Naive thymus-derived CD4-positive, alpha-beta T cell (primary cell): ENCODE measurements at regions not wholly inside any gene's neighbourhood (a gene's known extent, or its start where the extent isn't known, plus 50 kb on each side); places are given as distances from the start of the nearest gene placed in this dataset.
"Not testable (repeated sequence)": the region's sequence is repeated elsewhere in the genome, so short reads cannot be mapped to it uniquely, and the experiment has no call there.

Experiments
- ATAC-seq: fragments of 150-1000 bp; cut with Tn5 transposase; 2 replicates; pipeline ENCODE4 v1.10.0; 2021; ENCODE audit warnings: mild to moderate bottlenecking, moderate library complexity
- CTCF ChIA-PET: fragments of 350-600 bp; sonication (Branson Sonifier 250); formaldehyde crosslinking; loops from one replicate; lab custom pipeline; 2021; ENCODE audit warnings: antibody characterized with exemption; lab: Charles Lee
- POLR2A ChIA-PET: fragments of 350-600 bp; sonication (Branson Sonifier 250); formaldehyde crosslinking; loops from one replicate; lab custom pipeline; 2021; ENCODE audit warnings: antibody characterized with exemption, inconsistent platforms; lab: Charles Lee
- DNase-seq, 9 donors: peaks; one replicate each; pipeline versions ENCODE4 v3.0.0 to v3.0.0-alpha.2; 2020 to 2022; ENCODE audit warnings: mixed read lengths in 1 of 9
- H3K27ac ChIP-seq: one replicate; pipeline ENCODE4 v1.7.0; 2013; ENCODE audit warnings: mild to moderate bottlenecking, low read depth, low read length, moderate library complexity
- H3K27me3 ChIP-seq, 2 donors: one replicate each; pipeline ENCODE4 v1.7.0; 2013; ENCODE audit warnings: low read length in 2 of 2, mild to moderate bottlenecking in 2 of 2, moderate library complexity in 2 of 2; ENCODE audit not compliant: control insufficient read depth in 2 of 2, insufficient read depth in 2 of 2
- H3K36me3 ChIP-seq, 3 experiments: 1 replicate in 2 of 3; 2 replicates in 1 of 3; pipeline ENCODE4 v1.7.0; 2013; ENCODE audit warnings: low read length in 3 of 3, mild to moderate bottlenecking in 3 of 3, moderate library complexity in 1 of 3; ENCODE audit not compliant: insufficient read depth in 3 of 3, control insufficient read depth in 2 of 3
- H3K4me1 ChIP-seq, 2 donors: one replicate each; pipeline ENCODE4 v1.7.0; 2013; ENCODE audit warnings: low read length in 2 of 2, mild to moderate bottlenecking in 2 of 2, moderate library complexity in 1 of 2; ENCODE audit not compliant: control insufficient read depth in 2 of 2, insufficient read depth in 2 of 2
- H3K4me3 ChIP-seq: 2 replicates; pipeline ENCODE4 v1.7.0; 2013; ENCODE audit warnings: mild to moderate bottlenecking, low read length
- H3K9me3 ChIP-seq, 3 experiments: 1 replicate in 2 of 3; 2 replicates in 1 of 3; pipeline ENCODE4 v1.7.0; 2013; ENCODE audit warnings: low read length in 3 of 3; ENCODE audit not compliant: control insufficient read depth in 2 of 3
- H3K27ac Mint-ChIP-seq, 9 donors: one replicate each; pipeline ENCODE4 v1.8.0; 2020 to 2022; ENCODE audit warnings: mixed read lengths in 9 of 9, mild to moderate bottlenecking in 8 of 9, moderate library complexity in 5 of 9, inconsistent platforms in 2 of 9
- H3K27me3 Mint-ChIP-seq, 5 donors: one replicate each; pipeline ENCODE4 v1.8.0; 2021 to 2022; ENCODE audit warnings: mixed read lengths in 5 of 5, mild to moderate bottlenecking in 1 of 5
- H3K36me3 Mint-ChIP-seq, 5 donors: one replicate each; pipeline ENCODE4 v1.8.0; 2020 to 2022; ENCODE audit warnings: mixed read lengths in 5 of 5, mild to moderate bottlenecking in 3 of 5, inconsistent platforms in 1 of 5
- H3K4me1 Mint-ChIP-seq, 7 donors: one replicate each; pipeline ENCODE4 v1.8.0; 2020 to 2022; ENCODE audit warnings: mixed read lengths in 7 of 7, mild to moderate bottlenecking in 3 of 7, inconsistent platforms in 1 of 7
- H3K4me3 Mint-ChIP-seq, 10 donors: one replicate each; pipeline ENCODE4 v1.8.0; 2020 to 2022; ENCODE audit warnings: mild to moderate bottlenecking in 10 of 10, mixed read lengths in 10 of 10, moderate library complexity in 6 of 10, inconsistent platforms in 2 of 10
- H3K9me3 Mint-ChIP-seq, 11 donors: one replicate each; pipeline ENCODE4 v1.8.0; 2020 to 2022; ENCODE audit warnings: mixed read lengths in 11 of 11, mild to moderate bottlenecking in 4 of 11, inconsistent platforms in 1 of 11, moderate library complexity in 1 of 11
- intact Hi-C, 2 donors: fragments of 100-400 bp; cut with micrococcal nuclease; formaldehyde crosslinking; loops; one replicate each; pipeline ENCODE4 v1.15.1; 2023

GRCh38 chr3:32042867-32043266, 61.3 kb downstream of the ZNF860 start:
- H3K9me3 Mint-ChIP-seq: peaks cover 5 to 33% (median 18%) of the 10 kb centered on the region in 11 donors
- H3K4me1 ChIP-seq, ATAC-seq, DNase-seq, CTCF ChIA-PET, H3K4me1 Mint-ChIP-seq, H3K36me3 Mint-ChIP-seq, H3K27me3 Mint-ChIP-seq, H3K27ac ChIP-seq, H3K36me3 ChIP-seq, POLR2A ChIA-PET, H3K27me3 ChIP-seq, H3K4me3 Mint-ChIP-seq, intact Hi-C loops, H3K4me3 ChIP-seq, H3K27ac Mint-ChIP-seq, H3K9me3 ChIP-seq: not testable (repeated sequence)

GRCh38 chr3:32045091-32045915, 61.1 kb upstream of the GPD1L start:
- Mint-ChIP-seq H3K4me3 (no peak overlapping the region), H3K27ac (no peak overlapping the region), H3K27me3 (no peaks in the 10 kb centered on the region), H3K4me1 (no peaks in the 10 kb centered on the region), H3K9me3 (peaks cover 5 to 32% (median 18%) of the 10 kb centered on the region in 11 donors), H3K36me3 (peaks cover 3 to 10% (median 6%) of the 10 kb centered on the region in 5 donors)
- ChIA-PET POLR2A (no interaction called here), CTCF (interaction anchor here (1.3 kb wide), 1 partner anchor 27 kb away, joined by 3 read pairs; no protein-coding TSS in a partner anchor)
- Histone ChIP-seq H3K4me3 (no peak overlapping the region), H3K27me3 (no peaks in the 10 kb centered on the region), H3K4me1 (no peaks in the 10 kb centered on the region), H3K36me3 (no peaks in the 10 kb centered on the region), H3K27ac (no peak overlapping the region), H3K9me3 (peaks cover 0 to 4% (median 0%) of the 10 kb centered on the region in 3 experiments)
- DNase-seq (no peak), ATAC-seq (no peak)
- intact Hi-C loops: no loop called here

GRCh38 chr3:32046102-32046501, 60.3 kb upstream of the GPD1L start:
- intact Hi-C loops: no loop called here
- DNase-seq: no peak
- no peaks in the 10 kb centered on the region for H3K4me1 Mint-ChIP-seq
- H3K27me3 Mint-ChIP-seq: no peaks in the 10 kb centered on the region
- peaks cover 3 to 10% (median 6%) of the 10 kb centered on the region in 5 donors for H3K36me3 Mint-ChIP-seq
- Histone ChIP-seq H3K27ac (no peak overlapping the region), H3K36me3 (no peaks in the 10 kb centered on the region), H3K4me1 (no peaks in the 10 kb centered on the region), H3K9me3 (peaks cover 0 to 4% (median 0%) of the 10 kb centered on the region in 3 experiments), H3K4me3 (no peak overlapping the region), H3K27me3 (no peaks in the 10 kb centered on the region)
- ChIA-PET CTCF (interaction anchor here (1.3 kb wide), 1 partner anchor 28 kb away, joined by 3 read pairs; no protein-coding TSS in a partner anchor), POLR2A (no interaction called here)
- peaks cover 5 to 24% (median 17%) of the 10 kb centered on the region in 11 donors for H3K9me3 Mint-ChIP-seq
- ATAC-seq: no peak
- H3K4me3 Mint-ChIP-seq: no peak overlapping the region
- H3K27ac Mint-ChIP-seq: no peak overlapping the region

GRCh38 chr3:32048487-32049182, 57.8 kb upstream of the GPD1L start:
- H3K4me3 ChIP-seq: no peak overlapping the region
- no peaks in the 10 kb centered on the region for H3K36me3 ChIP-seq
- Mint-ChIP-seq H3K4me1 (no peaks in the 10 kb centered on the region), H3K36me3 (peaks cover 0 to 4% (median 0%) of the 10 kb centered on the region in 5 donors), H3K9me3 (peaks cover 0 to 6% (median under 1%) of the 10 kb centered on the region in 11 donors), H3K27me3 (no peaks in the 10 kb centered on the region), H3K27ac (no peak overlapping the region), H3K4me3 (no peak overlapping the region)
- H3K4me1 ChIP-seq: no peaks in the 10 kb centered on the region
- intact Hi-C loops: no loop called here
- ATAC-seq (no peak), DNase-seq (no peak)
- H3K27me3 ChIP-seq: no peaks in the 10 kb centered on the region
- H3K9me3 ChIP-seq: no peaks in the 10 kb centered on the region
- ChIA-PET POLR2A (no interaction called here), CTCF (no interaction called here)
- no peak overlapping the region for H3K27ac ChIP-seq

- ChIA-PET POLR2A (no interaction called here), CTCF (no interaction called here)
- DNase-seq (no peak), ATAC-seq (no peak)
- no peaks in the 10 kb centered on the region for H3K4me1 ChIP-seq
- H3K36me3 ChIP-seq: no peaks in the 10 kb centered on the region
- H3K4me3 Mint-ChIP-seq: no peak overlapping the region
- H3K9me3 Mint-ChIP-seq: peaks cover 0 to 6% (median 0%) of the 10 kb centered on the region in 11 donors
- H3K27me3 ChIP-seq: no peaks in the 10 kb centered on the region
- H3K4me3 ChIP-seq: no peak overlapping the region
- H3K27ac ChIP-seq: no peak overlapping the region
- intact Hi-C loops: no loop called here
- H3K4me1 Mint-ChIP-seq: no peaks in the 10 kb centered on the region
- no peaks in the 10 kb centered on the region for H3K9me3 ChIP-seq
- H3K36me3 Mint-ChIP-seq: peaks cover 0 to 4% (median 0%) of the 10 kb centered on the region in 5 donors
- no peak overlapping the region for H3K27ac Mint-ChIP-seq
- no peaks in the 10 kb centered on the region for H3K27me3 Mint-ChIP-seq
Observed at GRCh38 chr3:32049916-32050315, 56.5 kb upstream of the GPD1L start.

- H3K27ac Mint-ChIP-seq, H3K4me3 Mint-ChIP-seq, H3K4me3 ChIP-seq, POLR2A ChIA-PET, ATAC-seq, H3K36me3 ChIP-seq, H3K27ac ChIP-seq, H3K4me1 Mint-ChIP-seq, intact Hi-C loops, H3K27me3 Mint-ChIP-seq, H3K4me1 ChIP-seq, DNase-seq, CTCF ChIA-PET, H3K9me3 ChIP-seq, H3K27me3 ChIP-seq, H3K36me3 Mint-ChIP-seq: not testable (repeated sequence)
- peaks cover 0 to 14% (median 0%) of the 10 kb centered on the region in 11 donors for H3K9me3 Mint-ChIP-seq
Observed at GRCh38 chr3:32052230-32052629, 54.2 kb upstream of the GPD1L start.
